OCI-LY7 (cell line): ENCODE measurements at regions not wholly inside any gene's neighbourhood (a gene's known extent, or its start where the extent isn't known, plus 50 kb on each side); places are given as distances from the start of the nearest gene placed in this dataset.

Experiments
- BruUV-seq: library from RNA; stranded (reverse); fragments of 400-500 nt; replicated peaks from 2 replicates; lab custom pipeline; 2021; lab: Mats Ljungman, UMichigan
- CTCF ChIA-PET: fragments of 300-600 bp; sonication (Branson Sonifier 250); formaldehyde crosslinking; loops from one replicate; lab custom pipeline; 2022; ENCODE audit warnings: antibody characterized with exemption; ENCODE audit not compliant: unreplicated experiment; lab: Charles Lee
- POLR2A ChIA-PET: fragments of 300-600 bp; sonication (Branson Sonifier 250); formaldehyde crosslinking; loops from one replicate; lab custom pipeline; 2022; ENCODE audit warnings: antibody characterized with exemption; lab: Charles Lee
- DNase-seq: peaks from one replicate; pipeline ENCODE4 v3.0.0-alpha.2; 2015; ENCODE audit warnings: low spot score
- H2AFZ ChIP-seq: fragments of 200-600 bp; sonication (generic), shearing (Covaris generic); 2 replicates; pipeline ENCODE4 v1.6.1; 2014; ENCODE audit warnings: mild to moderate bottlenecking, antibody characterized with exemption, low read length, moderate library complexity
- H3K27ac ChIP-seq: fragments of 200-600 bp; sonication (generic); 2 replicates; pipeline ENCODE4 v1.5.1; 2014; ENCODE audit warnings: mixed run types, low read depth, mild to moderate bottlenecking, moderate library complexity, low read length, inconsistent platforms; ENCODE audit not compliant: poor library complexity, severe bottlenecking
- H3K36me3 ChIP-seq: fragments of 200-600 bp; sonication (generic); 2 replicates; pipeline ENCODE4 v1.6.1; 2014; ENCODE audit warnings: mild to moderate bottlenecking, antibody characterized with exemption, low read length, moderate library complexity, mixed read lengths; ENCODE audit not compliant: insufficient read depth
- H3K4me1 ChIP-seq: fragments of 200-600 bp; sonication (generic); 2 replicates; pipeline ENCODE4 v1.5.1; 2014; ENCODE audit warnings: mild to moderate bottlenecking, low read length; ENCODE audit not compliant: insufficient read depth, poor library complexity, severe bottlenecking
- H3K4me2 ChIP-seq: fragments of 200-600 bp; sonication (generic); 2 replicates; pipeline ENCODE4 v1.6.1; 2014; ENCODE audit warnings: mild to moderate bottlenecking, low read length
- H3K4me3 ChIP-seq: fragments of 200-600 bp; sonication (generic); 2 replicates; pipeline ENCODE4 v1.5.1; 2014; ENCODE audit warnings: mild to moderate bottlenecking, low read depth, low read length; ENCODE audit not compliant: poor library complexity, severe bottlenecking
- H3K79me2 ChIP-seq: fragments of 200-600 bp; sonication (generic); 2 replicates; pipeline ENCODE4 v1.6.1; 2016; ENCODE audit warnings: low read depth, mild to moderate bottlenecking, low read length, moderate library complexity, mixed read lengths; ENCODE audit not compliant: insufficient read depth
- H3K9me2 ChIP-seq: fragments of 200-600 bp; sonication (generic); 2 replicates; pipeline ENCODE4 v1.6.1; 2016; ENCODE audit warnings: mild to moderate bottlenecking, low read length, mixed read lengths; ENCODE audit not compliant: insufficient read depth
- H3K9me3 ChIP-seq: fragments of 200-600 bp; sonication (generic); 2 replicates; pipeline ENCODE4 v1.6.1; 2014; ENCODE audit warnings: mild to moderate bottlenecking, mixed run types, low read length, mixed read lengths
- H4K20me1 ChIP-seq: fragments of 200-600 bp; sonication (generic); 2 replicates; pipeline ENCODE4 v1.6.1; 2014; ENCODE audit warnings: mild to moderate bottlenecking, antibody characterized with exemption, low read length, moderate library complexity, mixed read lengths; ENCODE audit not compliant: insufficient read depth
- EZH2phosphoT487 ChIP-seq: fragments of 200-600 bp; sonication (generic); IDR thresholded peaks from 2 replicates; pipeline ENCODE4 v1.6.1; 2018; ENCODE audit warnings: low read depth, borderline replicate concordance, mild to moderate bottlenecking, mixed run types, antibody characterized with exemption, low read length, moderate library complexity, mixed read lengths
- intact Hi-C: fragments of 100-400 bp; cut with micrococcal nuclease; formaldehyde crosslinking; loops from one replicate; pipeline ENCODE4 v1.10.0; 2022; ENCODE audit not compliant: unreplicated experiment
- TF ChIP-seq, protein P1 (sequence below): fragments of 200-600 bp; sonication (generic); conservative IDR thresholded peaks from 2 replicates; pipeline ENCODE4 v1.5.1; 2014; ENCODE audit warnings: mild to moderate bottlenecking, antibody characterized with exemption, low read length, moderate library complexity, mixed read lengths

DNA sequence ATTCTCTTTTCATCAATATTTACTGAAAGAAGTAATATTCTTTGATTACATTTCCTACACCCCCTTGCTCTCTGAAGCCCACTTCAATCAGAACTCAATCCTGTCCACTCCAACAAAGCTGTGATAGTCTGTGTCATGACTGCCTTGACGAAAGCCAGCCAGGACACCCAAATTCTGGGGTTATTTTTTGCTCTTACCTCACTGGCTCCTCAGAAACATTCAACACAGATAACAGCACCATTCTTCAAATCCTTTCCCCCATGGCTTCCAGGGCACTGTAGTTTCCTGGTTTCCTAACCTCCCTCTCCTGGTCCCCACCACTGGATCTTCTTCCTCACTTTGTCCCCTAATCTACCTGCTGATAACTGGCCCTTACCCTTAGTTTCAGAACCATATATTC, 106.1 kb upstream of the FER start:
- Histone ChIP-seq H3K9me3 (no peaks in the 10 kb centered on the region), H3K9me2 (no peaks in the 10 kb centered on the region), H3K79me2 (no peaks in the 10 kb centered on the region), H3K4me3 (no peak overlapping the region), H3K36me3 (no peaks in the 10 kb centered on the region), H2AFZ (no peak overlapping the region), H3K27ac (no peak overlapping the region), H3K4me2 (no peak overlapping the region), H4K20me1 (no peaks in the 10 kb centered on the region), H3K4me1 (no peaks in the 10 kb centered on the region)
- intact Hi-C loops, result loop anchor here (5.0 kb wide), 3 partner anchors 119 to 1046 kb away; partner anchors contain the start of gene MAN2A1
- CTCF ChIA-PET, result no interaction called here
- POLR2A ChIA-PET, result interaction anchor here (0.6 to 0.8 kb wide), 2 partner anchors 306 to 1047 kb away, joined by 3 to 4 read pairs; no protein-coding TSS in a partner anchor
- no TSS peak for BruUV-seq
- no peak for DNase-seq
- no peak for TF ChIP-seq EZH2phosphoT487
- TF ChIP-seq, protein P1, sequence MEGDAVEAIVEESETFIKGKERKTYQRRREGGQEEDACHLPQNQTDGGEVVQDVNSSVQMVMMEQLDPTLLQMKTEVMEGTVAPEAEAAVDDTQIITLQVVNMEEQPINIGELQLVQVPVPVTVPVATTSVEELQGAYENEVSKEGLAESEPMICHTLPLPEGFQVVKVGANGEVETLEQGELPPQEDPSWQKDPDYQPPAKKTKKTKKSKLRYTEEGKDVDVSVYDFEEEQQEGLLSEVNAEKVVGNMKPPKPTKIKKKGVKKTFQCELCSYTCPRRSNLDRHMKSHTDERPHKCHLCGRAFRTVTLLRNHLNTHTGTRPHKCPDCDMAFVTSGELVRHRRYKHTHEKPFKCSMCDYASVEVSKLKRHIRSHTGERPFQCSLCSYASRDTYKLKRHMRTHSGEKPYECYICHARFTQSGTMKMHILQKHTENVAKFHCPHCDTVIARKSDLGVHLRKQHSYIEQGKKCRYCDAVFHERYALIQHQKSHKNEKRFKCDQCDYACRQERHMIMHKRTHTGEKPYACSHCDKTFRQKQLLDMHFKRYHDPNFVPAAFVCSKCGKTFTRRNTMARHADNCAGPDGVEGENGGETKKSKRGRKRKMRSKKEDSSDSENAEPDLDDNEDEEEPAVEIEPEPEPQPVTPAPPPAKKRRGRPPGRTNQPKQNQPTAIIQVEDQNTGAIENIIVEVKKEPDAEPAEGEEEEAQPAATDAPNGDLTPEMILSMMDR, result no peak

DNA sequence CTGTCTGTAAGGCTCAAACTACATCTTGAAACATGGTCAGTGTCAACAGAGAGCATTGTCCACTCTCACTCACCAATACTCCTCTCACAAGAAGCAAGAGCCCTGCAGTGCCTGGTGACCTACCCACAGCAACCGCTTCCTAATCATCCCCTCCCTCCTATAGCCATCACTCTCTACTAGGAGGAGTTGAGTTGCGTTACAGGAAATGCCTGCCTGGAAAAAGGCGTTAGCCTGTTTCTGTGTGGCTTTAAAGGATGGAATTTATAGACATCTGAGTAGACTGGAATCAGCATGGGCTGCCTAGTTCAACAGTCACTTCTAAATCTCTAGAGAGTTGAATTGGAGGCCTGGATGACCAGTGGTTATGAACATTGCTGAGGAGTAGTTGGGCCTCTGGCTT, 108.3 kb upstream of the FER start:
- CTCF ChIA-PET, result no interaction called here
- Histone ChIP-seq H4K20me1 (no peaks in the 10 kb centered on the region), H3K79me2 (no peaks in the 10 kb centered on the region), H3K4me3 (no peak overlapping the region), H3K4me2 (no peak overlapping the region), H3K9me2 (no peaks in the 10 kb centered on the region), H3K9me3 (no peaks in the 10 kb centered on the region), H3K36me3 (no peaks in the 10 kb centered on the region), H3K4me1 (no peaks in the 10 kb centered on the region), H2AFZ (no peak overlapping the region), H3K27ac (no peak overlapping the region)
- BruUV-seq, result no TSS peak
- intact Hi-C loops, result no loop called here
- TF ChIP-seq, protein P1, result no peak
- TF ChIP-seq EZH2phosphoT487, result no peak
- DNase-seq, result no peak
- POLR2A ChIA-PET, result interaction anchor here (0.6 kb wide), 1 partner anchor 420 kb away, joined by 3 read pairs; no protein-coding TSS in a partner anchor

DNA sequence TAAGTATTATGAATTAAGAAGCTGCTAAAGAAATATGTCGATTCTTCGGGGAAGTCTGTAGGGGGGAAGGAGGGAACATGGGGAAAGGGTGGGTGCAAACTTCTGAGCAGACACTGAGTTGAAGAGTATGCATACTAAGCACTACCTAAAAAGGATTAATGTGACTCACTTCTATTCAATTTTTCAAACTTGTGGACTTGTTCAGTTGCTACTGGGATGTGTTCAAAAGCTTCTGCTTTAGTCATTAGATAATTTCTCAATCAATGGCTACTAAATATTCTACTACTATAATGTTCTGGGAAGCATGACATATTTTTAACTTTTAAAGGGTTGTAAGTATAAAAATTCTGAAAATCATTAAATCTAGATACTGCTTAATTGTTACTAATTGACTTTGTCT, 109.7 kb upstream of the FER start:
- H3K79me2 ChIP-seq, result no peaks in the 10 kb centered on the region
- H3K4me1 ChIP-seq, result no peaks in the 10 kb centered on the region
- POLR2A ChIA-PET, result interaction anchor here (0.6 to 0.7 kb wide), 2 partner anchors 250 to 1573 kb away, joined by 3 to 4 read pairs; no protein-coding TSS in a partner anchor
- intact Hi-C loops, result no loop called here
- H3K4me3 ChIP-seq, result no peak overlapping the region
- H3K36me3 ChIP-seq, result no peaks in the 10 kb centered on the region
- no peak overlapping the region for H2AFZ ChIP-seq
- BruUV-seq, result no TSS peak
- DNase-seq, result no peak
- no peak overlapping the region for H3K4me2 ChIP-seq
- TF ChIP-seq EZH2phosphoT487, result no peak
- TF ChIP-seq, protein P1, result no peak
- H3K9me2 ChIP-seq, result no peaks in the 10 kb centered on the region
- H3K27ac ChIP-seq, result no peak overlapping the region
- CTCF ChIA-PET, result no interaction called here
- H3K9me3 ChIP-seq, result no peaks in the 10 kb centered on the region
- H4K20me1 ChIP-seq, result no peaks in the 10 kb centered on the region
